Upper lobe of left lung (tissue), 4 donors: ENCODE measurements at regions not wholly inside any gene's neighbourhood (a gene's known extent, or its start where the extent isn't known, plus 50 kb on each side); places are given as distances from the start of the nearest gene placed in this dataset.

ENCODE experiments used
- CTCF ChIP-seq, 6 experiments: fragments of 450-650 bp in 4 of 6; fragments of 200-600 bp in 2 of 6; sonication (generic) in 2 of 6; IDR thresholded peaks; one replicate each; pipeline ENCODE4 v1.5.1; 2016 to 2019; ENCODE audit warnings: antibody characterized with exemption in 6 of 6
- POLR2A ChIP-seq, 4 donors: fragments of 450-650 bp; IDR thresholded peaks; one replicate each; pipeline ENCODE4 v1.5.1; 2016 to 2017; ENCODE audit warnings: antibody characterized with exemption in 4 of 4, mild to moderate bottlenecking in 2 of 4
- POLR2AphosphoS5 ChIP-seq, 2 donors: sonication (generic); formaldehyde crosslinking; IDR thresholded peaks; one replicate each; pipeline ENCODE4 v1.5.1; 2017; ENCODE audit warnings: antibody characterized with exemption in 2 of 2

GRCh38 chr17:74098136-74099024 lies 105.1 kb upstream of the RPL38 start:
- TF ChIP-seq POLR2A (IDR thresholded peaks at IDR 0.05) (no peak), POLR2AphosphoS5 (IDR thresholded peaks at IDR 0.05) (no peak), CTCF (IDR thresholded peaks at IDR 0.05) (no peak)
